NCI-H2196 treated with DMSO at 0.1 percent for 48 hours (cell line): ENCODE measurements at regions not wholly inside any gene's neighbourhood (a gene's known extent, or its start where the extent isn't known, plus 50 kb on each side); places are given as distances from the start of the nearest gene placed in this dataset.
"Not testable (repeated sequence)": the region's sequence is repeated elsewhere in the genome, so short reads cannot be mapped to it uniquely, and the experiment has no call there.

Experiments used
- DNase-seq: peaks from one replicate; lab custom pipeline; 2025; ENCODE audit not compliant: unreplicated experiment; lab: John Stamatoyannopoulos, UW

DNA sequence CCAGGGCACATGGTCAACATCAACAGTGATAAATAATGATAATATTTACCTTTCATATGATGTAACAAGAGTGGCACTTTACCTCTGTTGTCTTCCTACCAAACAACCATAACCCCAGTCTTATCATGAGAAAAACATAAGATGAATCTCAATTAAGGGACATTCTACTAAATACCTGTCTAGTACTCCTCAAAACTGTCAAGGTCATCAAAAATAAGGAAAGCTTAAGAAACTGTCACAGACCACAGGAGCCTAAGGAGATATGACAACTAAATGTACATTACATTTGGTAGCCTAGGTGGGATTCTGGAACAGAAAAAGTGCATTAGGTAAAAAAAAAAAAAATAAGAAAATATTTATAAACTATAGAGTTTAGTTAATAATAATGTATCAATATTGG is 118.1 kb downstream of the CCDC34 start:
- DNase-seq: no peak

DNA sequence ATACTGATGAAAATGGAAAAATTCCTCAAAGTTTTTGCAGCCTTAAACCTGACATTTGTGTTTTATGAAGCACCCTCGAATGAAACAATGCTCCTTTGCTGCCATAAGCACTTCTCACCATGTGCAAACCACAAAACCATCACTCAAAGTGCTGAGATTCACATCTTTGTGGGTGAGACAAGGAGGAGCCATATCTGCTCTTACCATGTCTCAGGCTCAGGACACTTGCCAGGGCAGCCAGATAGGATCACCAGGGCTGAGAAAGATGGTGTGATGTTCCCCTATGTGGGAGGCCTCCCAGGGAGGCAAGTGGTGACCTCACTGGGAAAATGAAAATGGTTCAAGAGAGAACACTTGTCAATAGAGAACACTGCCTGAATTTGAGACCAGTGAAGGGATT is 120.4 kb downstream of the CCDC34 start:
- DNase-seq: no peak

GRCh38 chr11:27241311-27242122 is 121.5 kb downstream of the CCDC34 start:
- DNase-seq: no peak

DNA sequence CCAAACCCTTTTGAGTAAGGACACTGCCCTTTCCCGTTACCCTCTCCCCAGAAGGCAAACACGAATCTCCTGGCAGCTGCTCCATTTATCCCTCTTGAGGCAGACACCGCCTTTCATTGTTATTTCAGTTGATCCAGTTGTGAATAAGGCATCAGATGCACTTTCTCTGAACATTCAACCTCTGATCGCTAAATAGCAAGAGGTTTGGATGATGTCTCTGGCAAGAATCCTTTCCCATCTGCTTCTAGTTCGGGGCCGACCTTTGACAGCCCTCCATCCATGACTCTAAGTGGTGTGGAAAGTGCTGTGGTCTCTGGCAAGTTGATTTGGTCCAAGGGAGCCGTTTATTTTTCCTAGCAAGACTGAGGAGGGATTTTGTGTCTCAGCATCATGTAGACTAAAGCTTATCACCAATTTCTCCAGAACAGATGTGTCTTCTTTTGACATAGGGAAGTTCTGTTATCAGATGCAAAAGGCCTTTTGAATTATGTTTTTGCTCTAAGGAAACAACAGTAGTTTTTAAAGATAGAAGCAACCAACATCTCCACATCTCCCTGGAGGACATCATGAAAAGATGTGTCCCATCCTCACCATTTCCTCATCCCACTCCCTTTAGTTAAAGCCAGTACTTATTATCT is 123.6 kb downstream of the CCDC34 start:
- DNase-seq: no peak

- no peak for DNase-seq
Observed at GRCh38 chr11:27238811-27239210, 124.2 kb downstream of the CCDC34 start.

GRCh38 chr11:27237643-27238042 is 125.4 kb downstream of the CCDC34 start:
- no peak for DNase-seq

- DNase-seq: no peak
Observed at GRCh38 chr11:27234961-27235360, 128.1 kb downstream of the CCDC34 start.

- peak; percentile 36 for DNase-seq
Observed at GRCh38 chr11:27234043-27234668, 128.9 kb downstream of the CCDC34 start.

DNA sequence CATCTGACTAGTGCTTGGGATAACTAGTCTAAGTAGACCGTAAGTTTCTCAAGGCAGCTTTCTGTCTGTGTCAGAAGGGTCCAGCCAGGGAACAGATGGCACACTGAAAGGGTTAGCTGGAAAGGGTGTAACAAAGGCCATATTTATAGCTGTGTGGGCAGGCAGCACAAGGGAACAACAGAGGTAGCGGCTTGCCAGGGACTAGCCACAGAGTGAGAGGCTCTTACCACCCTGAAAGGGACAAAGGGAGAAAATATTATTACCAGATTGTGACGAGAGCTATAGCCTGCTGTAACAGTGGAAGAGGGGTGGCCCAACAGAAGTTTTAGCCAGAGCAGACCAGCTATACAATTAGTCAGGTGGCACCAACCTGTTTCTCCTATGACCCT is 129.4 kb downstream of the CCDC34 start:
- no peak for DNase-seq

- no peak for DNase-seq
Observed at GRCh38 chr11:27231530-27231929, 131.5 kb downstream of the CCDC34 start.

DNA sequence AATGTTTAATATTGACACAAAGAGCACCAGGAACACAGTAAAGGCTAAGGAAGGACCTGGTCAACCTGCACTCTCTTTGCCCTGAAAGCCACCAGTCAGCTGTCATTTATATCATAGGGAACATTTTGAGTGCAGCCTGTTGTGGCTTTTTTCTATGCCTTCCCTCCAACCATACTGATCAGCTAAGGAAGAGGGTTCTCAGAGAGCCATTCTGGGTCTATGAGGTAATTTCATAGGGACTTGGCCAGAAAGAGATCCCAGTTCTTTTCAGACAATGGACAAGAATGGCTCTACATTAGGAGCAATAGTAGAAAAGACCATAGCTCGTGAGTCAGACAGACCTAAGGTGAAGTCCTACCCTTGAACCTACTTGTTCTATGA is 132.8 kb downstream of the CCDC34 start:
- DNase-seq: no peak

GRCh38 chr11:27229511-27230191 is 133.4 kb downstream of the CCDC34 start:
- DNase-seq: no peak

DNA sequence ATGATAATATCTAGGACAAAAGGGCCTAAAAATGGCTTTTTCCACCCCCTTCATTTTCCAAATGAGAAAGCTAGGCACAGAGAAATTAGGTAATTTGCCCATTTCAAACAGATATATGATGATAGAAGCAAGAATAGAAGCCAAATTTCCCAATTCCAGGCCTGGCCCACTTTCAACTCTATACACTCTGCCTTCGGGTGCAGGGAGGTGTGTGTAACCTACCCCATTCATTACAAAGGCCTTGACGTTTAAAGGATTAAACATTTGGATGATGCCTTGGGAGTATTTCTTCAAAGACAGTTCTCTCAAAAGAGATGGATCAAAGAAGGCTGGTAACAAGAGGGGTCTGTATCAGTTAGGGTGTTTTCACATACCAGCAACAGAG is 134.1 kb downstream of the CCDC34 start:
- DNase-seq: no peak

GRCh38 chr11:27228232-27228905 is 134.6 kb downstream of the CCDC34 start:
- DNase-seq: no peak

DNA sequence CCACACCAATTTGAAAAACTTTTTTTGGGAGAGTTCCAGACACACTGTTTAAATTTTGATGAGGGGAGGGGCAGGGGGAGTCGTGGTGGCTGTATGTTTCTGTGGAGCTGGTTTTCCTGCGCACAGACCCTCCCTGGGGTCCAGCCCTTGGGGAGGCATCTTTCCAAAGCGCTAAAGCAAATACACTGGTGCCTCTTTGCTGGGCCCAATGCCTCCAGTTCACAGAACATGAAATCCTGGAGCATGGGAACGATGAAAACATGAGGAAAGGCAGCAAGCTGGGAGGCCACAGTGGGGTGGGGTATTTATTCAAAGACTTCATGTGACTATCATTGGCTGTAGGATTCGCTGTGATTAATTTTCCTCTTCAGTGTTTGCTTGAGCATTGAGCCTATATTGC is 135.3 kb downstream of the CCDC34 start:
- DNase-seq: no peak

DNA sequence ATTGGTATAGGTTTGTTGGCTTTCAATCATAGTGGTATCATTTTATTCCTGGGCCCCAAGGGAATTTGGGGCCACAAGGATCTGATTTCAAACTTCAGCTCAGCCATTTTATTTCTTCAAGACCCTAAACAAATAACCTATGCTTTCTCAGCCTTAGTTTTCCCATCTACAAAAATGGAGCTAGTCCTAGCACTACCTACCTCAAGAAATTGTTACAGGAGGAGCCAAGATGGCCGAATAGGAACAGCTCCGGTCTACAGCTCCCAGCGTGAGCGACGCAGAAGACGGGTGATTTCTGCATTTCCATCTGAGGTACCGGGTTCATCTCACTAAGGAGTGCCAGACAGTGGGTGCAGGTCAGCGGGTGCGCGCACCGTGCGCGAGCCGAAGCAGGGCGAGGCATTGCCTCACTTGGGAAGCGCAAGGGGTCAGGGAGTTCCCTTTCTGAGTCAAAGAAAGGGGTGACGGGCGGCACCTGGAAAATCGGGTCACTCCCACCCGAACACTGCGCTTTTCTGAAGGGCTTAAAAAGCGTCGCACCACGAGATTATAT is 143.5 kb downstream of the CCDC34 start:
- not testable (repeated sequence) for DNase-seq

DNA sequence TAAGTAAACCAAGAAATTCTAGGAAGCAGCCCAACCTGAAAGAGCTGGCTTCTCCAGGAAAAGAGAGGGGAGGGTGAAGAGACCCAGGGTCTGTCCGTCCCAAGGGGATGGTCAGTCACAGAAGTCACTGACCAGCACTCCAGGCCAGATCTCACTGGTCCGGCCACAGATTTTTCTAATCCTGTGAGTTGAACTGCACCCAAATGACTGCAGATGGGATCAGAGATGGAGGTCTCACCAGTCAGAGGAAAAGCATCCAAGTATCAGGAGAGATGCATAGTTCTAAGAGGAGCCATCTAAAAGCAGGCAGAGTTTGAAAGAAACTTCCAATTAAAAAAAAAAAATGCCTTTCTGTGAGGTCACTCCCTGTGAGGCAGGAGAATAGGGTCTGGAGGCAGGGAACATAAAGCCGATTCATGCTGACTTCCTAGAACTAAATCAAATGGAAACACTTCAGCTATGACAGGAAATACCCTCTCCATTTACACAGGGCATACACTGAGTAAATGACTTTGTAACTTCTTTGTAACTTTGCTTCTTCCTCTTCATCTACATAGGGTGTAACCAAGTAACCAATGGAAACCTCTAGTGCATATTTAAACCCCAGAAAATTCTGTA is 144.5 kb downstream of the CCDC34 start:
- no peak for DNase-seq

GRCh38 chr11:27217948-27218420 is 145.0 kb downstream of the CCDC34 start:
- DNase-seq: no peak

GRCh38 chr11:27217496-27217895 is 145.5 kb downstream of the CCDC34 start:
- no peak for DNase-seq
